GM19452 (cell line): ENCODE measurements at regions not wholly inside any gene's neighbourhood (a gene's known extent, or its start where the extent isn't known, plus 50 kb on each side); places are given as distances from the start of the nearest gene placed in this dataset.

Source experiments
- ATAC-seq: cut with Tn5 transposase; IDR thresholded peaks from one replicate; pipeline ENCODE4 v1.9.1; 2021; ENCODE audit not compliant: unreplicated experiment

GRCh38 chr4:115956054-115956796 lies 842.8 kb upstream of the NDST4 start:
- peak; percentile 51 for ATAC-seq

- no peak for ATAC-seq
Observed at GRCh38 chr4:115950806-115951205, 837.4 kb upstream of the NDST4 start.

- ATAC-seq: peak; percentile 60
Observed at GRCh38 chr4:115949974-115950743, 836.7 kb upstream of the NDST4 start.

- ATAC-seq: no peak
Observed at GRCh38 chr4:115945026-115945425, 831.6 kb upstream of the NDST4 start.

GRCh38 chr4:115944146-115944905 lies 830.9 kb upstream of the NDST4 start:
- no peak for ATAC-seq

GRCh38 chr4:115938764-115939443 lies 825.5 kb upstream of the NDST4 start:
- ATAC-seq: no peak

GRCh38 chr4:115929373-115929772 lies 816.0 kb upstream of the NDST4 start:
- no peak for ATAC-seq

GRCh38 chr4:115927382-115927781 lies 814.0 kb upstream of the NDST4 start:
- ATAC-seq: no peak

GRCh38 chr4:115923152-115923551 lies 809.7 kb upstream of the NDST4 start:
- no peak for ATAC-seq

GRCh38 chr4:115920637-115921036 lies 807.2 kb upstream of the NDST4 start:
- no peak for ATAC-seq

- no peak for ATAC-seq
Observed at GRCh38 chr4:115918149-115918548, 804.7 kb upstream of the NDST4 start.

- ATAC-seq: no peak
Observed at GRCh38 chr4:115906428-115906827, 793.0 kb upstream of the NDST4 start.

GRCh38 chr4:115883847-115884246 lies 770.4 kb upstream of the NDST4 start:
- no peak for ATAC-seq

GRCh38 chr4:115883231-115883630 lies 769.8 kb upstream of the NDST4 start:
- ATAC-seq: no peak

GRCh38 chr4:115873048-115873447 lies 759.6 kb upstream of the NDST4 start:
- no peak for ATAC-seq

- no peak for ATAC-seq
Observed at GRCh38 chr4:115871596-115871995, 758.2 kb upstream of the NDST4 start.

GRCh38 chr4:115866364-115866896 lies 753.0 kb upstream of the NDST4 start:
- no peak for ATAC-seq

- no peak for ATAC-seq
Observed at GRCh38 chr4:115865736-115866135, 752.3 kb upstream of the NDST4 start.

GRCh38 chr4:115852767-115853091 lies 739.3 kb upstream of the NDST4 start:
- ATAC-seq: no peak

- peak; percentile 80 for ATAC-seq
Observed at GRCh38 chr4:115851918-115852766, 738.7 kb upstream of the NDST4 start.
